Uterus (tissue), 3 donors: ENCODE measurements at regions not wholly inside any gene's neighbourhood (a gene's known extent, or its start where the extent isn't known, plus 50 kb on each side); places are given as distances from the start of the nearest gene placed in this dataset. TPM values are rescaled to one million over a fixed set of nuclear protein-coding genes. Genes with fewer than 3 reads are reported as not detected.

ENCODE experiments used
- DNase-seq, 2 donors: peaks; one replicate each; pipeline ENCODE4 v3.0.0-alpha.2; 2019 to 2020
- H3K27ac ChIP-seq, 2 donors: fragments of 200-600 bp; sonication (generic); 1 replicate in 1 of 2; 2 replicates in 1 of 2; pipeline ENCODE4 v1.5.1; 2016 to 2018
- H3K27me3 ChIP-seq, 2 donors: fragments of 200-600 bp; sonication (generic); one replicate each; pipeline ENCODE4 v1.5.1; 2018 to 2019; ENCODE audit warnings: control low read depth in 1 of 2
- H3K36me3 ChIP-seq, 2 donors: fragments of 200-600 bp; sonication (generic); one replicate each; pipeline ENCODE4 v1.5.1; 2019; ENCODE audit warnings: control low read depth in 1 of 2
- H3K4me1 ChIP-seq, 2 donors: fragments of 200-600 bp; sonication (generic); one replicate each; pipeline ENCODE4 v1.5.1; 2018 to 2019; ENCODE audit warnings: control low read depth in 1 of 2
- H3K4me3 ChIP-seq, 2 donors: fragments of 200-600 bp; sonication (generic); 1 replicate in 1 of 2; 2 replicates in 1 of 2; pipeline ENCODE4 v1.5.1; 2018 to 2019; ENCODE audit warnings: mild to moderate bottlenecking in 1 of 2
- H3K9me3 ChIP-seq, 2 donors: fragments of 200-600 bp; sonication (generic); one replicate each; pipeline ENCODE4 v1.5.1; 2019; ENCODE audit warnings: control low read depth in 1 of 2
- POLR2A ChIP-seq, 2 donors: fragments of 450-650 bp; IDR thresholded peaks; one replicate each; pipeline ENCODE4 v1.6.1; 2016; ENCODE audit warnings: antibody characterized with exemption in 2 of 2, mild to moderate bottlenecking in 1 of 2, moderate library complexity in 1 of 2
- intact Hi-C: fragments of 100-400 bp; cut with DNase I; formaldehyde crosslinking; loops from one replicate; pipeline ENCODE4 v1.15.1; 2023; ENCODE audit warnings: low total_unique reads
- microRNA-seq: library from miRNA; unstranded; fragments of <30 nt; microRNA quantifications from one replicate; pipeline ENCODE4, GENCODE V29; 2016; ENCODE audit warnings: borderline microRNAs expressed, borderline replicate concordance
- small RNA-seq: library from RNA; depleted of rRNA; stranded (forward); fragments of <200 nt; gene quantifications from one replicate; pipeline ENCODE3, GENCODE V24; 2016
- TF ChIP-seq, protein P1 (sequence below), 4 experiments: fragments of 200-600 bp in 2 of 4; fragments of 450-650 bp in 2 of 4; sonication (generic) in 2 of 4; IDR thresholded peaks; one replicate each; pipeline ENCODE4 v1.5.1; 2016 to 2019; ENCODE audit warnings: antibody characterized with exemption in 4 of 4, mild to moderate bottlenecking in 2 of 4, moderate library complexity in 1 of 4
- donor health status: DM: yes; HTN: yes; CAD: no.

DNA sequence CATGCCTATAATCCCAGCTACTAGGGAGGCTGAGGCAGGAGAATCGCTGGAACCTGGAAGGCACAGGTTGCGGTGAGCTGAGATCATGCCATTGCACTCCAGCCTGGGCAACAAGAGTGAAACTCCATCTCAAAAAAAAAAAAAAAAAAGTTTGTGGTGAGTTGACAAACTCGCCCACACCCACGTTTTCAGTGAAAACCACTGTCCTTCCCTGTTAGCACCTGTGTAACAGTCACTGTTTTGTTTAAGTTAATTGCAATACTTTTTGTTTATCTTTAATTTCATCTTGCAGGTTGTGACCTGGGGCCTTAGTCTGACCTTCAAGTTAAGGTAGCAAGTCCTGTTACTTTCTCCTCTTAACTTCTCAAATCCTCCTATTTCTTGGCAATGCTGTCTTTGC lies 65.5 kb upstream of the SKOR2 start:
- H3K4me1 ChIP-seq = no peaks in the 10 kb centered on the region
- no peak for DNase-seq
- no peaks in the 10 kb centered on the region for H3K27me3 ChIP-seq
- TF ChIP-seq, protein P1, sequence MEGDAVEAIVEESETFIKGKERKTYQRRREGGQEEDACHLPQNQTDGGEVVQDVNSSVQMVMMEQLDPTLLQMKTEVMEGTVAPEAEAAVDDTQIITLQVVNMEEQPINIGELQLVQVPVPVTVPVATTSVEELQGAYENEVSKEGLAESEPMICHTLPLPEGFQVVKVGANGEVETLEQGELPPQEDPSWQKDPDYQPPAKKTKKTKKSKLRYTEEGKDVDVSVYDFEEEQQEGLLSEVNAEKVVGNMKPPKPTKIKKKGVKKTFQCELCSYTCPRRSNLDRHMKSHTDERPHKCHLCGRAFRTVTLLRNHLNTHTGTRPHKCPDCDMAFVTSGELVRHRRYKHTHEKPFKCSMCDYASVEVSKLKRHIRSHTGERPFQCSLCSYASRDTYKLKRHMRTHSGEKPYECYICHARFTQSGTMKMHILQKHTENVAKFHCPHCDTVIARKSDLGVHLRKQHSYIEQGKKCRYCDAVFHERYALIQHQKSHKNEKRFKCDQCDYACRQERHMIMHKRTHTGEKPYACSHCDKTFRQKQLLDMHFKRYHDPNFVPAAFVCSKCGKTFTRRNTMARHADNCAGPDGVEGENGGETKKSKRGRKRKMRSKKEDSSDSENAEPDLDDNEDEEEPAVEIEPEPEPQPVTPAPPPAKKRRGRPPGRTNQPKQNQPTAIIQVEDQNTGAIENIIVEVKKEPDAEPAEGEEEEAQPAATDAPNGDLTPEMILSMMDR (IDR thresholded peaks at IDR 0.05) = no peak
- no peak for TF ChIP-seq POLR2A (IDR thresholded peaks at IDR 0.05)
- H3K9me3 ChIP-seq = no peaks in the 10 kb centered on the region
- no peak overlapping the region for H3K27ac ChIP-seq
- intact Hi-C loops = no loop called here
- no peaks in the 10 kb centered on the region for H3K36me3 ChIP-seq
- no peak overlapping the region for H3K4me3 ChIP-seq

DNA sequence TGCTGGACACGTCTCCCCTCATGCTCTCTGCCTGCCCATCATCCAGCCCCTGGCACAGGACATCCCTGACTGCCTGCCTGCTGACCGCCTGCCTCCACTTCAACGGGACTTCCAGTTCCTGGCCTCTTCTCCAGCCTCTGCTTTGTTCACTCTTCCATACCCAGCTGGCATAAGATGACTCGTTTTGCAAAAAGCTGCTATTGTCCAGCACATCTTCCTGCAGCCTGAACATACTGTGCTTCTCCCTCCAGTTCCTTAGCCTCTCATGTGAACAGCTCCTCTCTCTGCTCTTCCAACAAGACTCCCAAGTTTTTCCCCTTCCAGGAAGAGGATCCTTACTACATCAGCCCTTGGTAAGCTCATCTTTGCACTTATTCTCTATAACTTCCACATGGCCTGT lies 62.4 kb upstream of the SKOR2 start:
- no peaks in the 10 kb centered on the region for H3K36me3 ChIP-seq
- intact Hi-C loops = no loop called here
- H3K27ac ChIP-seq = no peak overlapping the region
- H3K9me3 ChIP-seq = no peaks in the 10 kb centered on the region
- TF ChIP-seq POLR2A (IDR thresholded peaks at IDR 0.05) = no peak
- TF ChIP-seq, protein P1 (IDR thresholded peaks at IDR 0.05) = no peak
- no peaks in the 10 kb centered on the region for H3K4me1 ChIP-seq
- no peak overlapping the region for H3K4me3 ChIP-seq
- no peak for DNase-seq
- H3K27me3 ChIP-seq = no peaks in the 10 kb centered on the region

DNA sequence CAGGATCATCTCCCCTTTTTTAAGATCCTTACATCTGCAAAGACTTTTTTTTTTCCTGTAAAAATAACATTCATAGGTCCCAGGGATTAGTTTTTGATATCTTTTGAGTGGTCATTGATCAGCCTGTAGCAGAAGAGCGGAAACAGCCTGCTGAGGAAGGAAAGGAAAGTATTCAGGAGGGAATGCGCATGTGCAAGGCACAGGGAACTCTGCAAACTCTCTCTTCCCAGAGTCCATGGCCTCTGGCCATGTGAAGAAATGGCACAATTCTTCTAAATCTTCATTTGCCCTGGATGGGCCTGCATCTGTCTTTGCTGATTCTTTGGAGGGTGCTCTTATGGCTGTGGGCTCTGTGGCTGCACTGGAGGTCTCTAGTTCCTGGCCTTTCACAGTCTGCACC lies 60.1 kb upstream of the SKOR2 start:
- Histone ChIP-seq H3K27ac (no peak overlapping the region), H3K9me3 (no peaks in the 10 kb centered on the region), H3K27me3 (no peaks in the 10 kb centered on the region), H3K4me3 (no peak overlapping the region), H3K4me1 (no peaks in the 10 kb centered on the region), H3K36me3 (no peaks in the 10 kb centered on the region)
- DNase-seq = no peak
- TF ChIP-seq POLR2A (IDR thresholded peaks at IDR 0.05) = no peak
- TF ChIP-seq, protein P1 (IDR thresholded peaks at IDR 0.05) = no peak
- intact Hi-C loops = no loop called here

Small RNAs in the stretch of these regions (microRNA-seq; reads per million reads assigned to microRNA genes)
- gene MIR4527 = not detected

Small RNAs in the stretch of these regions (small RNA-seq; reads per million reads assigned to genes)
- gene MIR4527 = not detected
